Stimulated activated CD8-positive, alpha-beta memory T cell treated with anti-CD3 and anti-CD28 coated beads, Interleukin-12 subunit alpha, Interleukin-12 subunit beta, amount 100 ng/mL, for 4 hours (primary cell): ENCODE measurements at regions not wholly inside any gene's neighbourhood (a gene's known extent, or its start where the extent isn't known, plus 50 kb on each side); places are given as distances from the start of the nearest gene placed in this dataset.

Experiments
- DNase-seq: peaks from one replicate; pipeline ENCODE4 v3.0.0-alpha.2; 2020; ENCODE audit warnings: low read depth

- no peak for DNase-seq
These were observed 450.7 kb downstream of the TSHZ3 start for GRCh38 chr19:30898353-30899103.

GRCh38 chr19:30897553-30897952 lies 451.7 kb downstream of the TSHZ3 start:
- DNase-seq: no peak

- no peak for DNase-seq
These were observed 452.2 kb downstream of the TSHZ3 start for GRCh38 chr19:30897034-30897433.

- DNase-seq: no peak
These were observed 452.7 kb downstream of the TSHZ3 start for GRCh38 chr19:30896554-30896953.

DNA sequence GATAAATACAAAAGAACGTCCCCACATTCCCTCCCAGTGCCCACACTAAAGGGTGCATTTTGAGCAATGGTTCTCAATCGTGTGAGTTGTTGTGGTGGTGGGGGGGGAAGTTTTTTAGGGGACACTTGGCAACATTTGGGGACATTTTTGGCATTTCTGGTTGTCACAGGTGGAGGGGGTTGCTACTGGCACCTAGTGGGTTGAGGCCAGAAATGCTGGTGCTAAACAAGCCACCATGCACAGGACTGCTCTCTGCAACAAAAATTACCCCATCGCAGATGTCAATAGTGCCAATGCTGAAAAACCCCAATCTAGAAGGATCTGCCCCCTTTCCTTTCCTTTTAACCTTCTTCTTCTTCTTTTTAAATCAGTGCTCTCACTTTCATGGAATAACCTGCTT lies 453.3 kb downstream of the TSHZ3 start:
- DNase-seq: no peak

DNA sequence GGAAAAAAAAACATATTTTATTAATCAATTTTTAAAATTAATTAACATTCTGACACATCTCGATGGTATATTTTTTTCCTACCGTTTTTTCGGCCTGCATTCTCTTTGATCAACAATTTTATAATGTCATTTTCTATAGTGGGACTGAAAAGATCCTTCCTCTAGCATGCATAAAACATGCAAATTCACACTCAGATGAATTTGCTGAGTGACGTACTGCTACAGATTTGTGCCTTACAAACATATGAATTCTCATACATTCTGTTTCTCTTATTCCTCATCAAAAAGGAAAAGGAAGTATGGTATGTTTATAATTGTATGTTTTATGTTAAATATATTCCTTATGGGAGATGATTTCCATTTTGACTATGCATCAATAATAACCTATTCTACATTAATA lies 458.2 kb downstream of the TSHZ3 start:
- DNase-seq: no peak

DNA sequence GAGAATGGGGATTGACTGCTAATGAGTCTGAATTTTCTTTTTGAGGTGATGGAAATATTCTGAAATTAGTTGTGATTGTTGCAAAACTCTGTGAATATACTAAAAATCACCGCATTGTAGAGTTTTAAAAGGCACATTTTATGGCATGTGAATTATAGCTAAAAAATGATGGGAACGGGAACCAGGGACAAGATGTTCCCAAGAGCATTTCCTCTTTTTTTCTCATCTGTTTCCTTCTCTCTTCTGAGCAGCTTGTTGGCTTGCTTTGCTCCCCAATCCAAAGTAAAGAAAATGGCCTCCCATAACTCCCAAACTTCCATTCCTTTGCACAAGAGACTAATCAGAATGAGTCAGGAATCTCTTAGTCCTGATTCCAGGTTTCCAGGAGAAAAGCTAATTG lies 459.2 kb downstream of the TSHZ3 start:
- no peak for DNase-seq

- no peak for DNase-seq
These were observed 460.3 kb downstream of the TSHZ3 start for GRCh38 chr19:30888937-30889336.

DNA sequence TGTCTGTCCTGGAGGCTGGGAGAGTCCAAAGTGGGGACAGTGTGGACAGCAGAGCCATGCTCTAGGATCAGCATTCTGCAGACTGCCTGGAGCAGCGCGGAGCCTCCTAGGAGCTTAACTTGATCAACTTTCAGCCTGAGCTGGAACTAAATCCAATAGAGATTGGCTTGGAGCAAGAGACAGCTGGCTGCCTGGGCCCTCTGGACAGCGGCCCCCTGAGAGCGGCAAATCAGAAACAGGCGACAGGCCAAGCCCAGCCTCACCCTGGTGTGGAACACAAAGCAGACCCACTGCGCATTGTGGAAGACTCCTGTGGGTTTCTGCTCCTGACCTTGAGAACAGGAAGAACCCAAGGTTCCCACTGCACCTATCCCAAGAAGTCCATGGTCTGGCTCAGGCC lies 462.2 kb downstream of the TSHZ3 start:
- DNase-seq: no peak

DNA sequence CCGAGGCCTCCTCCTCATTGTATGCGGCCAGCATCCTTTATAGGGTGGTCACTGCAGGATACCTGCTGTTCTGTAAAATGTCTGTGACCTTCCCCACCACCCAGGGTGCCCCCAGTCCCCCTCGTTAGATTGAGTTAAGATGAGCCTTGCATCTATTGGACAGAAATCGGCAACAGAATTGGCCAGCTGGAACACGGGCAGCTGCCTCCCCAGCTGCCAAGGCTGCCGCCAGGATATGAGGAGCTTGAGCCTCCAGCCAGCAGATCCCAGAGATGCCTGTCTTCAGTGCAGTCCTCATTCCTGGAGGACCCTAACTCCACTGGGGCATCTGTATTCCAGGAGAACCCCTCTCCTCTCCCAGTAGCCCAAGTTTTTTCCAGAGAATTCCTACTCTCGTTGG lies 463.0 kb downstream of the TSHZ3 start:
- no peak for DNase-seq

DNA sequence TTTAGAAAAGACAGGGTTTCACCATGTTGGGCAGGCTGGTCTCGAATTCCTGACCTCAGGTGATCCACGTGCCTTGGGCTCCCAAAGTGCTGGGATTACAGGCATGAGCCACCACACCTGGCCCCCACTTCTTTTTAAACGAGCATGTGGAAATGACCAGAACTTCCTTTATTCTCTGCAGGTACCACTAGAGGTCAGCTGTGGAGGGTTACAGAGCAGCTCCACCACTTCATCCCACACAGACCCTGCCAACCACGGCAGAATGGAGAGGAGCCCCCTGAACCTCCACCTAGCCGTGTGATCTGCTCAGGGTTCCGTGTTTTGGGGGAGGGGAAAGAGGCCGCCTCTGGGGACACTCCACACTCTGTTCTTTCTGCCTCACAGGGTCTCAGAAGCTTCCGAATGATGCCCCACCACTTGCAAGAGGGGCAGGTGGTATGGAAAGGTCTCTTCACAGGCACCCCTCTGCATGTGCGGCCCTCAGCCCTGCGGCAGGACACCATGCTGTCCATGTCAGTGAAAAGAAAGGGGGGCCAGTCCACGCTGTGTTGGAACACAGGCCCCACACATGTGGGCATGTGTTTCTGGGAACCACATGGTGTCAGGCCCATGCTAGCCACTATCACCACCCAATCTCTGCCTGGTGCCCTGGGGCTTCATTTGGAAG lies 465.0 kb downstream of the TSHZ3 start:
- no peak for DNase-seq

GRCh38 chr19:30883071-30883470 lies 466.2 kb downstream of the TSHZ3 start:
- no peak for DNase-seq

GRCh38 chr19:30882411-30883005 lies 466.7 kb downstream of the TSHZ3 start:
- DNase-seq: no peak

DNA sequence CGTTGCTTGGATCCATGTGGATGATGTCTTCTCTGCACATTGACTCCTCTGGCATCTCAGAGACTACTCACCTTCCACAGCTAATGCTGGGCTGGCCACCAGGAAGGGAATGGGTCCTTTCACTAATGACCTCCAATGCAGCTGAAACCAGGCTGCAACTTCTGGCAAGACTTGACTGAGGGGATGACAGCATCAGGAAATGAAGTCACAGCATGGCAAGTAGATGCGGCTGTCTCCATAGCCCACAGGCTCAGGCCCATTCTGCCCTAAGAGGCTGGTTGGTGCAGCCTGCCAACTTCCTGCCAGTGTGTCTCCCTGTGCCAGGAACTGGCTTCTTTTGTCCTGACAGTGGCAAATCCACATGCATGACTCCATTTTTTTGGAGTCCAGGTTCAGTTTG lies 467.3 kb downstream of the TSHZ3 start:
- DNase-seq: no peak

GRCh38 chr19:30881281-30881680 lies 468.0 kb downstream of the TSHZ3 start:
- no peak for DNase-seq

GRCh38 chr19:30880551-30880950 lies 468.7 kb downstream of the TSHZ3 start:
- no peak for DNase-seq

- DNase-seq: no peak
These were observed 469.1 kb downstream of the TSHZ3 start for GRCh38 chr19:30880151-30880550.

GRCh38 chr19:30879736-30880135 lies 469.5 kb downstream of the TSHZ3 start:
- DNase-seq: no peak

GRCh38 chr19:30879225-30879624 lies 470.0 kb downstream of the TSHZ3 start:
- DNase-seq: no peak

- no peak for DNase-seq
These were observed 470.7 kb downstream of the TSHZ3 start for GRCh38 chr19:30878495-30878894.

- DNase-seq: no peak
These were observed 471.5 kb downstream of the TSHZ3 start for GRCh38 chr19:30877661-30878113.

DNA sequence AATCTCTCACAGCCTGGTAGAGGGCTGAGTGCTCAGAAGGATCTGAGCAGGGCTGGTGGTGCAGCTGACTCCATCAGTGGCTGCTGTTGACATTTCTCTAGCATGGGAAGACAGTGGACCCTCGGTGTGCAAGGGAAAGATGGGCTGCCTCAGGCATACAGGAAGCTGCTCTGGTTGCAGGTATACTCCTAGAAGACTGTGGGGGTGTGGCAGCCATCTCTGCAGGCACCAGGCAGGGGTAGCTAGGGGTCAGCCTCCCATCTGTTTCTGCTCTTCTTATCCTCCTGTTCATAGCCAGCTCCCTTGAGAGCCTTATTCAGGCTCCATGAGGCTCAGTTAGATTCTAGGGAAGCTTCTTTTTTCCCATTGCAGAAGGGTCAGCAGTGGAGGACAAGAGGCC lies 475.5 kb downstream of the TSHZ3 start:
- DNase-seq: no peak

GRCh38 chr19:30873003-30873402 lies 476.2 kb downstream of the TSHZ3 start:
- DNase-seq: no peak
